ENCODE measurements at regions not wholly inside any gene's neighbourhood (a gene's known extent, or its start where the extent isn't known, plus 50 kb on each side); places are given as distances from the start of the nearest gene placed in this dataset.
"Not testable (repeated sequence)": the region's sequence is repeated elsewhere in the genome, so short reads cannot be mapped to it uniquely, and the experiment has no call there.

DNA sequence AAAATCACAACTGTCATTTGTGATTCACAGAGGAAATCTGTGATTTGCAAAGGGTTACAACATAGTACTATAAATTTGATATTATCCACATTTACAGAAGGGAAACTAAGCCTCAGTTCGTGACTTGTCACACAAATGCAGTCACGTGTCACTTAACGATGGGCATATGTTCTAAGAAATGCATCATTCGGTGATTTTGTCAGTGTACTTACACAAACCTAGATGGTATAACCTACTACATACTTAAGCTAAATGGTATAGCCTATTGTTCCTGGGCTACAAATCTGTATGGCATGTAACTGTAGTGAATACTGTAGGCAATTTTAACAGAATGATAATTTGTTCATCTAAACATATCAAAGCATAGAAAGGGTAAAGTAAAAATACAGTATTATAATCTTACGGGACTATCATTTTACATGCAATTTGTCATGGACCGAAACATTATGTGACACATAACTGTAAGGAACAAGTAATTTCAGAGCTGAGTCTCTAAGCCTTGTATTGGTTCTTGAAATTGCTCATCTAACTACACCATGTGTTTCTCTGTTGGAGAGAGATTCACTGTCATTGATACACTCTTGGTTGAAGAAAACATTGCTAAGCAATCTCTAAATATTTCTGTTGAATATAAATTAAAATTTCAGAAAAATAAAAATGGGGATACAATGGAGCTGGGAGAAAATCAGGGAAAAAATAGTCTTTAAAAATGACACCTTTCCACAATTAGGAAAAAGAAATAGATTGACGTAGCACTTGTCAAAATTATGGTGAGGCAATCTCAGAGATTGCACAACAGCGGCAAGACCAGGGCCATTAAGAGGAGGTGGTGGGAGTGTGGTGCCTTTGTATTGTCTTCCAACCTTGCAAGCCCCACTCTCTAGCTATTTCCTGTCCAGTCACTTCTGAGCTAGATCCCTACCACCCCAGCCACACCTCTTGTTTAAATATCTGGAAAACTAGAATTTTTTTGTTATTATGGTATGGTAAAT, 645.8 kb upstream of the TBL1XR1 start:
- no peak for DNase-seq (ENCODE audit: low spot score)

DNA sequence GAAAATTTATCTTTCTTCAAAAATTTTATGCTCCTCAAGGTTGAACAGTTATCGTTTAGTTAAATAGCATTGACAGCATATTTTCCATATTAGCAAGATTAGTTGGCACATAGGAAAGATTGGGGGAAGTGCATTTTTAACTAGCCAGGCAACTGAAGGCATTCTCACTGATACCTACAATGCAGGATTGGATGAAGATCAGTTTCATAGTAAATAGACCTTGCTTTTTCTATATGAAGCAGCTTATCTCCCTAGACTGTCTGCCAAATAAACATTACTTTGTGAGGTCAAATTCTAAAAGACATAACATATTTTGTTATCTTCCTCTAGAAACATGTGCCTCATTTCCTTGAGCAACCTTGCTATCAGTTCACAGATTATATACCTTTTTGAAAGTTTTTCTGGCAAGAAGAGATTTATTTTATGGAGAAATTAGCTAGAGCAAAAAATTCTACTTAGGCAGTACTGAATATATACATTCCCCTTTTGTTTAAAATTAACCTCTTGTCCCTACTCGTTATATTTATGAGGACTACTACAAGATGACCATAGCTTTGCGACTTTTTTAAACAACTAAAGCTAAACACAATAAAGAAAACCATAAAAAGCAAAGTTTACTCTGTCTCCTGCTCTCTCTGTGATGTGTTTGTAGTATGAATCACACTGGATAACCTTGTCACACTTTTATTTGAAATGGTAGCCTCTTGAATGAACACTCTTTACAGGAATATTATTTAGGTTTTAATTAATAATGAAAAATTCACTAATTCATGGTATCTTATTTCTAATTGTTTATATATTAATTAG, 654.9 kb upstream of the TBL1XR1 start:
- no peak for DNase-seq (ENCODE audit: low spot score)

DNA sequence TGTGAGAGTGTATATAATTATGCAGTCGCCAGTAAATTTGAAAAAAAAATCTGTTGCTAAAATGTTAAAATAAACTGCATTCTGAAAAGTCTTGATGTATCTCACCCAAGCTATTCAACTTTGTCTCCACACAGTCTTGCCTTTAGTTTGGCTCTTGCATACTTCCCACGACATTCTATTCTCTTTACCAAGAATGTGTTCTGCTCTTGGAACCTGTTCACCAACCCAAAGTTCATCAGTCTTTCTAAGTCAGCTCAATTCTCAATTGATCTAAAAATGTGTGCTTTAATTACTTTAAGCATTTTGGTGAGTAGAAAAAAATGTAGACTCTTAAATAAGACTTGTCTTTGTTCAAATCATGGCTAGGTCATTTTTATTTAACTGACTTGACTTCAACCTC, 657.7 kb upstream of the TBL1XR1 start:
- DNase-seq (ENCODE audit: low spot score): no peak

DNA sequence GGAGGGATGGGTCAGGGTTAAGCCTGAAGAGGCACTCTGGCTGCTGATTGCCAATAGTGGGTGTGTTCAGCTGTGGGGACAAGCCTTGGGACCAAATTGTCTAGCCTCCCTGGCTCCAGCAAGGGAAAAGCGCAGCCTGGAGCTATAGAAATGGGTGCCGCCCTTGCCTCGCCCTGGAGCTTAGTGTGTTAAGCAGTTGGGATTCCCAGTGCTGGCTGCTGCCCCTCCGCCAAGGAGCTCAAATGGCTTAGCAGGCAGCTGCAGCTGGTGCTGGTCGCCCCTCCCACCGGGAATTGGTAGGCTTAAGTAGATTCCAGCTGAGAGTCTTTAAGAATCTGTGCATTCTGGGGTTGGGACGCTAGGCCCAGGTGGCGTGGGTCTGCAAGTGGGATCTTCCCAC, 662.9 kb upstream of the TBL1XR1 start:
- no peak for DNase-seq (ENCODE audit: low spot score)

DNA sequence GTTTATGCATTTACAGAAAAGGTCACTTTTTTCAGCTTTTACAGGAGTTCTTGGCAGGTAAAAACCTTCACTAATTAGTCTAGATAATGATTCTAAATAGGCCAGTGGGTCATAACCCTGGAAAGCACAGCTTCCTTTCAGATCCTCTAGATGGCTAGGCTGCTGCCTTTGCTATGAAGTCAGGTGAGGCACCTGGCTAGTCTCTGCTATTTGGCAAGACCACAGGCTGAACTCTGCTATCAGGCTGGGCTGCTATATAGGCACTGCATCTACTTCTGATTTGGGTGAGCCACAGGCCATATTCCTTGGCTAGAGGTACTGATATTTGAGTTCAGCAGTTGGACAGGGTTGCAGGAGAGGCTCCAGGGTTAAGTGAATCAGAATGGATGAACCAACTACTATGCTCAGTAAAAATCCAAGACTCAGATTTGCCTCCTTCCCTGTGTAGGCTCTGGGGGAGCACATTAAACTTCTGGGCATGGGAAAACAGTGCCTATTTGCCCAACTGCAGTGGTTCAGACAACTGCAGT, 665.7 kb upstream of the TBL1XR1 start:
- DNase-seq (ENCODE audit: low spot score): no peak

DNA sequence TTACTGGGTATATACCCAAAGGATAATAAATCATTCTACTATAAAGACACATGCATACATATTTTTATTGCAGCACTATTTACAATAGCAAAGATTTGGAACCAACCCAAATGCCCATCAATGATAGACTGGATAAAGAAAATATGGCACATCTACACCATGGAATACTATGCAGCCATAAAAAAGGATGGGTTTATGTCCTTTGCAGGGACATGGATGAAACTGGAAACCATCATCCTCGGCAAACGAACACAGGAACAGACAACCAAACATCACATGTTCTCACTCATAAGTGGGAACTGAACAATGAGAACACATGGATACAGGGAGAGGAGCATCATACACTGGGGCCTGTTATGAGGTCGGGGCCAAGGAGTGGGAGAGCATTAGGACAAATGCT, 665.0 kb upstream of the KCNMB2 start:
- DNase-seq (ENCODE audit: low spot score): not testable (repeated sequence)

DNA sequence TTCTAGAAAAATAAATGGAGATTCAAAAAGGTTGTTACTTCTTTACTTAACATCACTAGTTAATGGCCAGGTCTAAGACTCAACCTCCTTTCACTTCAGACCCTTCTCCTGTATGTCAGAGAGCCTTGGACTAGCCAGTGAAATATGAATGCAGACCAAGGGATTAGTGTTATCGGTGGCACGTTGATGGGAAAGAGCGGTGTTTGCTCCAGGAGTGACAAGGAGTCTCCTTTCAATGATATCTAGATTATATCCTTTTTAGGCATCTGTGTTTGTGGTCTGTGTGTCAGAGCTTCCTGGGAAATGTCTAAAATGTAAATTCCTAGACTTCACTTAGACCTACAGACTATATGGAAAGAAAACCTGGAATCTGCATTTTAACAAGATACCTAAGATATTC, 658.0 kb upstream of the KCNMB2 start:
- no peak for DNase-seq (ENCODE audit: low spot score)

DNA sequence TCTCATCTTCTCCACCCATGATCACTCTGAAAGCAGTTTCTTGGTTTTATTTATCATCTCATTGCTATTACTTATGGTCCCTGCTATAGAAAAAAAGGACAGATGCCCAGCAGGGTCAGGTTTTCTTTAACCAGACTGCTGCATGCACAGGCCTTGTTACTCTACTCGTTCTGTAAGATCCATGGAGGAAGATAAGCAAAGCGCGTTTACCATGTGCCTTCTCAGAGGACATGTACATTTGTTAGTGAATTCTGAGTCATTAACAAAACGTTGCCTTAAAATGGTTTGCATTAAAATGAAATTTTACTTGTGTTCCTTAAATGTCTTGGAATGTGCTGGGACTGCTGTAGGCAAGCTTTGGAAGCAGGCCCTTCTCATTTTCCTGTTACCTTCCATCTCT, 657.3 kb upstream of the KCNMB2 start:
- DNase-seq (ENCODE audit: low spot score): no peak

DNA sequence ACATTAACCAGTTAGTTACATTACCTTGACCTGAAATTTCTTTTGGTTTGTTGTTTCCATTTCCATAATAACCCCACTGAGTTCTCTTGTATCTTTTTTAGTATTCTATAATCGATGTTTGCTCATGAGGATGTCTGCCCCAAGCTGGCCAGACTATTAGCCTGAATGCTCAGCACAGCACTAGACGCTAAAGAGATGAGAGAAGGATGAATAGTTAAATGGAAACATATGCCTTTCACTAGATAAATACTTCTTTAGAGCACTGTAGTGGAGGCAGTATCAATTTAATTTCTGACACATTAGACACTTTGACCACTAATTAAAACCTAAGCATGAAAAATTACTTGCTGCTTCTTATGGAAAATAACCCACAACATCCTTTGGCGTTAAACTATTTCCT, 654.9 kb upstream of the KCNMB2 start:
- DNase-seq (ENCODE audit: low spot score): no peak

DNA sequence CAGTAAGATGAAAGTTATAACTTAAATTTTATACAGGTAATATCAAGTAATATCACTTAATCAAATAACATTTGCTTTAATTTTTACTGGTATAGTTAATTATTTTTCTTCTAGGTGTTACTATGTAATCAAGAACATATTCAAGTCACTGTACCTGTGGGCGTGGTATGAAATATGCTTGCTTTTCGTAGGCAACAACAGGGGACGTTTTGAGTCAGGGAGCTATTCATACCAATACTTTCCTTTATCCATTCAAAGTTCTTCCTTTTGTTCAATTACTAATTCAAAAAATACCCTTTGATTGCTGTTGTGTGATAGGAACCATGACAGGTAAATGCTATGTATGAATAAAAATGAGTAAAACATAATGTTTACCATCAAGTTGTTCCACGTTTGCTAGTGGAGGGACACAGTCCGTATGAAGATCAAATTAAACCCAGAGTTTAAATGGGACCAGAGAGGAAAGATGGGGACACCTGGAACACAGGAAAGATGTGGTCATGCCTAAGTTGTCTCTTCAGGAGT, 654.0 kb upstream of the KCNMB2 start:
- DNase-seq (ENCODE audit: low spot score): no peak

DNA sequence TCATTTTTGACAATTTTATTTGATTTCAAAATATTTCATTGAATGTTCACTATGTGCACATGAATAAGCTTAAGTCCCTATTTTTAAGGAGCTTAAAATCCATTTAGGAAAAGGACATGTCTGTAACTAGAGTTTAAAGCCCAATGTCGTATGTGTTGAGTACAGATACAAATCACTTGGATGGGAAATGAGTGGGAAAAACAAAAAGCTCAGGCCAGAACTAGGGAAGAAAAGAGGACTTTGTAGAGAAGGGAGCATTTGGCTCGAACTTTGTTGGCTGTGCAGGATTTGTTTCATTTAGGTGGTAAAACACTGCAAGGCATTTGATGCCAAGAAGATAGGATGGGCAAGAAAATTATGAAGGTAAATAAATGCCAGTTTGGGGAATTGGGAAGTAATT, 653.1 kb upstream of the KCNMB2 start:
- no peak for DNase-seq (ENCODE audit: low spot score)

DNA sequence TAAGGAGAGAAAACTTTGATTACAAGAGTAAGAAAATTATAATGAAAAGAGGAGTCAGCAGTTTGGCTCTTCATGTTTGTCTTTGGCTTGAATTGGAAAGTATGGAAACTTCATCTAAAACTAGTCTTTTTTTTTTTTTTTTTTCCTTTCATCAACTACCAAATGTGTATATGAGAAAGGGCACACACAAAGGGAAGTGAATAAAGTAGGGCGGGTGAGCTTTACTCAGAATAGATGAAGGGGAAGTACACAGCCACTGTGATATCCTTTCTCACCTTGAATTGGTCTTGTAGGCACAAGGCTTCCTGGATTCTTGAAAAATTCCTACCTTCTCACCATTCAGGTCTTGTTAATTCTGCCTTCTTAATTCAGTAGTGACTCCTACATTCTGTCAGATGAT, 652.3 kb upstream of the KCNMB2 start:
- DNase-seq (ENCODE audit: low spot score): no peak

DNA sequence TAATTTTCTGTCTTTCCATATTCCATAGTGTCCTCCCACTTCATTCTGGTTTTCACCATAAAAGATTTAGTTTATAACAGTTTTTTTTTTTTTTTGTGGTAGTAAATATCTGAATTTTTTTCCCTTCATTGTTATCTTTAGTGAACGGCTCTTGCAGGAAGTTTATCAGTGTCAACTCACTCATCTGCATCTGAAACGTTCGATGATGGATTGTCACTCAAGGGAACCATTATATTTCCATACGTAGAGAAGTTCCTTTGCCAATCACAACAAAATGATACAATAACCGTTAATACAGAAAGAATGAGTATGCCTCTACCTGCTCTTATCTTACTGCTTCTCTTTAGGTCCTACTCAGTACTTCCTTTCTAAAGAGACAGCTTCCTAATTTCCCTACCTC, 651.2 kb upstream of the KCNMB2 start:
- no peak for DNase-seq (ENCODE audit: low spot score)

DNA sequence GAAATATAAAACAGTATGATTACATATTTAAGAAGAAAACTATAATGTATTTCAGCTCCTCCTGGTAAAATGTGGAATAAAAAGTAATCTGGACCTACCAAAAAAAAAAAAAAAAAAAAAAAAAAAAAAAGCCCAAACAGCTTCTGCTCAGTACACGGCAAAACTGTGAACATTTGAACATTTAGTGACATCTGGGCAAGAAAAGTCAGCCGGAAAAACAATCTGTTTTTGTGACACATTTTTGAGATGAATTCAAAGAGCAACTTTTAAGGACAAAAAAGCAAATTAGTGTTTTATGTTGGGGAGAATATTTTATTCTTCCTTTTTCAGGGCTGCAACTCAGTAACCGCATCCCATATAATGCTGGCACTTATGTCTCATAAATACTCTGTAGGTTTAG, 649.7 kb upstream of the KCNMB2 start:
- DNase-seq (ENCODE audit: low spot score): no peak

DNA sequence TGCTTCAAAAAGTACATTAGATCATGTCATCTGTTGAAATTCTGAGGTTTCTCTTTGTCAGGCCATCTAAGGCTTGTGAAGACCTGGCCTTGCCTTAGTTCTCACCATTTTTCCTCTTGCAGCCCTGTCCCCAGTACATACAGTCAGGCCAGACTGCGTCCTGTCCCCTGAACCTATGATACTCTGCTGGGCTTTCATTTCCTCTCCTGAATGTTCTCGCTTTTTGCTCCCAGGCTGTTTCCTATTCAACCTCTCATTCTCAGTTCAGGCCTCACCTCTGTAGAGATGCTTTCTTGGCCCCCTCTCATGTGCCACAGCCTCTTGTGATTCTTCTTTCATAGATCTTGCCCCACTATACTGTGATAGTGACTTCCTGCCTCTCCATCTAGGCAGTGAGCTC, 648.8 kb upstream of the KCNMB2 start:
- DNase-seq (ENCODE audit: low spot score): no peak

DNA sequence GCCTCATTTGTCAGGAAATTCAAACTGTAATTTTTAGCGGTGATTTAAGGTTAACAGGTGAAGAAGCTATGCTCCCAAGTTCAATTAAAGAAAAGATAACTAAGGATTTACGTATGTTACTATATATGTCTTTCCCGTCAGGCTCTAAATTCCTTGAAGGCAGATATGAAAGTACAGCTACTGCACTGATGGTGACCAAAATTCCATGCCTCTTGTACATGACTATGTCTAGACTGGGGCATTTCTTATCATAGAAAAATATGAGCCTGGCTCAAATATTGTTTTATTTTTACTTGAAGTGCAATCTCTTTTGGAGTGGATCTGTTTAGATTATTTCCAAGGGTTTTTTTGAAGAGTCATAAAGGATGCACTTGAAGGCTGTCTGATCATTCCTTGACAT, 647.1 kb upstream of the KCNMB2 start:
- DNase-seq (ENCODE audit: low spot score): no peak

DNA sequence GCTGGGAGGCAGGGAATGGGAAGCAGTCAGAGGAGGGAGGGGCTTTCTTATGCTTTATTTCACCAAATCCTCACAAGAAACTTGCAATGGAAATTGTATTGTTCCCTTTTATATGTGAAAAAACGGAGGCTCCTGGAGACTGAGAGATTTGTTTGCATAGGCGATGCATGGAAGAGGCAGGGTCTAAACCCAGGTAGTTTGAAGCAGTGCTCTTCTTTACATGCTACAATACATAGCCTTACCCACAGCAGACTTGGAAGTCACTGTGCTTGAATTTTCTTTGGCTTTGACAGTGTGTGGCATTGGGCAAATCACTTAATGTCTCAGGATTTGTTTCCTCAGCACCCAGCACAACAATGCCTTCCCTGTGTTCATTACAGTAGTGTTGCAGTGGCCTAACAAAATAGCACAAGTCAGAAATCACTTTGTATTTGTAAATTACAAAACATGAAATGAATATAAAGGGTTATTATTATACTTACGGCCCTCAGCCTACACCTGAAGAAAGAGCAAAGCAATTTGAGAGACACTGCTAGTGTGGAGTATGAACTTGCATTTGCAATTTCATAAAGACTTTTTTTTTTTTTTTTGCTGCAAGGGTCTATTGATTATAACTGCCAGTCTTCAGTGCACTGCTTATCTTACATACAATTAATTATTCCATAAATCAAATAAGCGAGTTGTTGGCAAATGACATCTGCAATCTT, 646.4 kb upstream of the KCNMB2 start:
- no peak for DNase-seq (ENCODE audit: low spot score)

DNA sequence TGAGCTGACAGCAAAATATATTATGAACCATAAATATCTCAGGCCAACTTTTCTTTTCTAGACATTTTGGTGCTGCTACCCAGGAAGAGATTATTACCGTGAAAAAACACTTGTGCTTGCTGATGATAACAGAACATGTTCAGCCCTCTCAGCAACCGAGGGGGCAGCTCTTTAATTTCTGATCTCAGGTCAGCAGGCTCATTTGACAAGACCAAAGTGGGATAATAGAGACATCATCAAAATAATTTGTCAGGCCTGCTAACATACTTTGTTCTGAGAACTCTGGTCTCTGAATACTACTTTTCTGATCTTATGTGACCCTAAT, 645.9 kb upstream of the KCNMB2 start:
- DNase-seq (ENCODE audit: low spot score): no peak

DNA sequence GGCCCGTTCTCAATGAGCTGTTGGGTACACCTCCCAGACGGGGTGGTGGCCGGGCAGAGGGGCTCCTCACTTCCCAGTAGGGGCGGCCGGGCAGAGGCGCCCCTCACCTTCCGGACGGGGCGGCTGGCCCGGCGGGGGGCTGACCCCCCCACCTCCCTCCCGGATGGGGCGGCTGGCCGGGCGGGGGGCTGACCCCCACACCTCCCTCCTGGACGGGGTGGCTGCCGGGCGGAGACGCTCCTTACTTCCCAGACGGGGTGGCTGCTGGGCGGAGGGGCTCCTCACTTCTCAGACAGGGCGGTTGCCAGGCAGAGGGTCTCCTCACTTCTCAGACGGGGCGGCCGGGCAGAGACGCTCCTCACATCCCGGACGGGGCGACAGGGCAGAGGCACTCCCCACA, 644.7 kb upstream of the KCNMB2 start:
- not testable (repeated sequence) for DNase-seq (ENCODE audit: low spot score)

DNA sequence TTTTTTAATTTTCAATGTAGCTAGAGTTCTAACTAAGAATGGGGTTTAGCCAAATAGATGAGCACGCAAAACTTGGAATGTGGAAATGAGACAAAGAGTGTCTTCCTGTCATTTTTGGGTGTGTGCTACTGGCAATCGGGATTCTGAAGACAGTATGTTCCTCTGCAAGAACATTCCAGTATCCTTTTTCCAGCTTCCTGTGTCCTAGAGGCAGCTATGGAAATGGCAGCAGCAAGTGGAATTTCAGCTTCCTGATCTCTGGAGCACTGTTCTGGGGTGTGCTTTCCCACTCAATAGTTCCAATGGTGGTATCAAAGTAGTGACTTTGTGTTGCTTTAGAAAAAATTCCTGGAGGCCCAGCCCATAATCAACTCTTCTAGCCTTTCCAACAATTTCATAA, 642.9 kb upstream of the KCNMB2 start:
- no peak for DNase-seq (ENCODE audit: low spot score)

DNA sequence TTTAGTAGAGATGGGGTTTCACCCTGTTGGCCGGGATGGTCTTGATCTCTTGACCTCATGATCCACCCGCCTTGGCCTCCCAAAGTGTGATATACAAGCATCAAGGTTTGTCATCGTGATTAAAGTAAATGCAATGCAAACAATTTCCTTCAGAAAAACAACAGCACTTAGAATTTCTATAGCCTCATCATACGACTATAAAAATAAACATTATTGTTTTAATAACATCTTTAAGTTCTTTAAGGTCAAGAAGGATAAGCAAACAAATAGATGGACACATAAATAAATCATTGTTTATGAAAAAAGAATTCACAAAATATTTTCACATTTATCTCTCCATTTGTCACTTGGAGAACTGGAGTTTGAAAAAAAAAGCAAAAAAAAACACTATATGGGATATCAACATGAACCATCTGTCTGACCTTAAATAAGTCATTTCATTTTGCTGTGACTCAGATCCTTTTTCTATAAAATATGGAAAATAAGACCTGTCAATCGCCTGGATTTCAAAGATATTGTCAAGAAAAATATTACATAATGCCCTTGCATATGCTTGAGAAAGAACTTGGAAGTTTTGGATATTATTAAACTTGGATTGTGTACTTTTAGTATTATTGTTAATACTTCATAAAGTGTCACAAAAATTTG, 642.0 kb upstream of the KCNMB2 start:
- DNase-seq (ENCODE audit: low spot score): no peak

DNA sequence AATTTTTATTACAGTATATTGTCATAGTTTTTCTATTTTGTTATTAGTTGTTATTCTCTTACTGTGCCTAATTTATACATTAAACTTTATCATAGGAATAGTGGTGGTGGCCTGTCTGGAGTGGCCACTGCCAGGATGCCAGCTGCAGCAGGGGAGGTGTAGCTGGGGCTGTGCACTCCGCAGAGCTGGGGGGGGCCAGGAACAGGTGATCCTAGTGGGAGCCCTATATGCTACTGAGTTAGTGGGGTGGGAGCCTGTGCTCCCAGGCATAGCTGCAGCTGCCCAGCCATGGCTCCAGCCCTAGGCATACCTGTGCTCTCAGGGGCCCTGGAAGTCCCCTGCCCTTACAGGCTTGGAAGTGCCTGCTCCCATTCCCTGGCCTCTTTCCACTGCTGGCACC, 638.1 kb upstream of the KCNMB2 start:
- DNase-seq (ENCODE audit: low spot score): no peak
